T-helper 2 cell (primary cell): ENCODE measurements at regions not wholly inside any gene's neighbourhood (a gene's known extent, or its start where the extent isn't known, plus 50 kb on each side); places are given as distances from the start of the nearest gene placed in this dataset.

Experiments used
- DNase-seq, 5 experiments: peaks; one replicate each; pipeline versions ENCODE4 v3.0.0 to v3.0.0-alpha.2; 2012 to 2022

- no peak for DNase-seq
Measured at GRCh38 chr11:127369356-127369755, 368.8 kb upstream of the KIRREL3 start.

GRCh38 chr11:127362754-127363308 is 362.3 kb upstream of the KIRREL3 start:
- no peak for DNase-seq

- no peak for DNase-seq
Measured at GRCh38 chr11:127358160-127358559, 357.6 kb upstream of the KIRREL3 start.

GRCh38 chr11:127350476-127350875 is 349.9 kb upstream of the KIRREL3 start:
- DNase-seq, result no peak

- peak in 1 of 5 experiments; percentile 13 for DNase-seq
Measured at GRCh38 chr11:127345819-127346459, 345.4 kb upstream of the KIRREL3 start.

GRCh38 chr11:127340438-127340837 is 339.9 kb upstream of the KIRREL3 start:
- DNase-seq, result peak in 1 of 5 experiments; percentile 2

- no peak for DNase-seq
Measured at GRCh38 chr11:127339376-127339775, 338.8 kb upstream of the KIRREL3 start.

- no peak for DNase-seq
Measured at GRCh38 chr11:127338380-127339259, 338.1 kb upstream of the KIRREL3 start.

- DNase-seq, result no peak
Measured at GRCh38 chr11:127334466-127334865, 333.9 kb upstream of the KIRREL3 start.

- DNase-seq, result no peak
Measured at GRCh38 chr11:127332896-127333295, 332.3 kb upstream of the KIRREL3 start.

GRCh38 chr11:127330044-127330443 is 329.5 kb upstream of the KIRREL3 start:
- DNase-seq, result no peak

- no peak for DNase-seq
Measured at GRCh38 chr11:127308291-127308690, 307.7 kb upstream of the KIRREL3 start.

- no peak for DNase-seq
Measured at GRCh38 chr11:127307700-127308099, 307.1 kb upstream of the KIRREL3 start.

- no peak for DNase-seq
Measured at GRCh38 chr11:127304634-127305033, 304.1 kb upstream of the KIRREL3 start.

- no peak for DNase-seq
Measured at GRCh38 chr11:127288926-127289325, 288.4 kb upstream of the KIRREL3 start.

- no peak for DNase-seq
Measured at GRCh38 chr11:127281534-127281933, 281.0 kb upstream of the KIRREL3 start.

- DNase-seq, result peak in 1 of 5 experiments; percentile 4
Measured at GRCh38 chr11:127275774-127276173, 275.2 kb upstream of the KIRREL3 start.

- no peak for DNase-seq
Measured at GRCh38 chr11:127274328-127274676, 273.7 kb upstream of the KIRREL3 start.

- DNase-seq, result no peak
Measured at GRCh38 chr11:127273593-127274327, 273.2 kb upstream of the KIRREL3 start.

GRCh38 chr11:127270851-127271250 is 270.3 kb upstream of the KIRREL3 start:
- DNase-seq, result no peak

GRCh38 chr11:127269911-127270310 is 269.3 kb upstream of the KIRREL3 start:
- DNase-seq, result no peak

GRCh38 chr11:127268932-127269331 is 268.4 kb upstream of the KIRREL3 start:
- no peak for DNase-seq

GRCh38 chr11:127268521-127268920 is 268.0 kb upstream of the KIRREL3 start:
- DNase-seq, result no peak
